ENCODE measurements at regions not wholly inside any gene's neighbourhood (a gene's known extent, or its start where the extent isn't known, plus 50 kb on each side); places are given as distances from the start of the nearest gene placed in this dataset.

DNA sequence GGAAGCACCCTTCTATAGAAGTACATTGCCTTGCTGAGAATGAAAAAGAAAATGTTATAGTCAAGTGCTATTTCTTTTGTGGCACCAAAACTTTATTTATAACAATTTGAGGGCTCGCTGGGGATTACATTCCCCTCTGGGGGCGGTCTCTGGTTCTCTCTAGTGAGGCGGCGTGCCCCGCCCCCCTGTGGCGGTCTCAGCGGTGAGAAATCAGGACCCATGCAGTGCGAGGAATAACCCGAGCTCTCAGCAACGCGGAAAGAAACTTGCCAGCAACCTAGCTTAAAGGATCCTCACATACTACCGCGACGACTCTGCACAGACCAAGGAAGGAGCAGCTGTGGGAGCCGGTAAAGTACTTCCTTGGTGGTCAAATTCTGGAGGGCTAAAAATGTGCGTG, 83.4 kb upstream of the SHISA3 start:
- Histone ChIP-seq H3K36me3 (no peaks in the 10 kb centered on the region), H3K9me3 (no peaks in the 10 kb centered on the region), H3K27me3 (no peaks in the 10 kb centered on the region), H3K4me1 (no peaks in the 10 kb centered on the region), H3K4me3 (no peak overlapping the region), H3K27ac (peak overlapping the region in 1 of 4 donors; percentile 28)
- 80 to 96% methylated on average over 1 to 16 of the region's 16 CpGs for WGBS, 2 donors (ENCODE audit: low coverage in 1 of 2)
- no peak for TF ChIP-seq EP300 (IDR thresholded peaks at IDR 0.05; ENCODE audit: low read depth)
- TF ChIP-seq, protein P1, sequence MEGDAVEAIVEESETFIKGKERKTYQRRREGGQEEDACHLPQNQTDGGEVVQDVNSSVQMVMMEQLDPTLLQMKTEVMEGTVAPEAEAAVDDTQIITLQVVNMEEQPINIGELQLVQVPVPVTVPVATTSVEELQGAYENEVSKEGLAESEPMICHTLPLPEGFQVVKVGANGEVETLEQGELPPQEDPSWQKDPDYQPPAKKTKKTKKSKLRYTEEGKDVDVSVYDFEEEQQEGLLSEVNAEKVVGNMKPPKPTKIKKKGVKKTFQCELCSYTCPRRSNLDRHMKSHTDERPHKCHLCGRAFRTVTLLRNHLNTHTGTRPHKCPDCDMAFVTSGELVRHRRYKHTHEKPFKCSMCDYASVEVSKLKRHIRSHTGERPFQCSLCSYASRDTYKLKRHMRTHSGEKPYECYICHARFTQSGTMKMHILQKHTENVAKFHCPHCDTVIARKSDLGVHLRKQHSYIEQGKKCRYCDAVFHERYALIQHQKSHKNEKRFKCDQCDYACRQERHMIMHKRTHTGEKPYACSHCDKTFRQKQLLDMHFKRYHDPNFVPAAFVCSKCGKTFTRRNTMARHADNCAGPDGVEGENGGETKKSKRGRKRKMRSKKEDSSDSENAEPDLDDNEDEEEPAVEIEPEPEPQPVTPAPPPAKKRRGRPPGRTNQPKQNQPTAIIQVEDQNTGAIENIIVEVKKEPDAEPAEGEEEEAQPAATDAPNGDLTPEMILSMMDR (IDR thresholded peaks at IDR 0.05) = no peak
- TF ChIP-seq POLR2A (IDR thresholded peaks at IDR 0.05) = no peak
- TF ChIP-seq POLR2AphosphoS5 (IDR thresholded peaks at IDR 0.05) = no peak
- intact Hi-C loops (cut with DNase I; ENCODE audit: low total_unique reads) = no loop called here
- DNase-seq = no peak
- in situ Hi-C loops (cut with MboI; ENCODE audit: low pct_ligation_motif_present in 1 of 4, low pct_unique_long_range_greater_than_20kb in 1 of 4, low sequenced_read_pairs in 3 of 4) = no loop called here

DNA sequence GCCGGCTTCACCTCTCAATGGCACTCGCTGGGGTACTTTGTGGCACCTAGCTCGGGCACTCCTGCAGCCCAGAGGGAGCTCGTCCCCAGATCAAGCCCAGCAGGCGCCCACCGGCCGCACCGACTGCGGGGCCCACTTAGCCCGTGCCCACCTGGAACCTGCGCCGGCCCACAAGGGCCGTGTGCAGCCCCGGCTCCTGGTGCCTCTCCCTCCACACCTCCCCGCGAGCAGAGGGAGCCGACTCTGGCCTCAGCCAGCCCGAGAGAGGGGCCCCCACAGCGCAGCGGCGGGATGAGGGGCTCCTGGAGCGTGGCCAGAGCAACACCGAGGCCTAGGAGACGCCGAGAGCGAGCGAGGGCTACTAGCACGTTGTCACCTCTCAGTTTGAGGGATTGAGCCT, 82.1 kb upstream of the SHISA3 start:
- Histone ChIP-seq H3K4me3 (no peak overlapping the region), H3K36me3 (no peaks in the 10 kb centered on the region), H3K9me3 (no peaks in the 10 kb centered on the region), H3K27ac (no peak overlapping the region), H3K27me3 (no peaks in the 10 kb centered on the region), H3K4me1 (no peaks in the 10 kb centered on the region)
- in situ Hi-C loops (cut with MboI; ENCODE audit: low pct_ligation_motif_present in 1 of 4, low pct_unique_long_range_greater_than_20kb in 1 of 4, low sequenced_read_pairs in 3 of 4) (no loop called here), intact Hi-C loops (cut with DNase I; ENCODE audit: low total_unique reads) (no loop called here)
- DNase-seq = no peak
- WGBS, 2 donors (ENCODE audit: low coverage in 1 of 2) = 90 to 92% methylated on average over 7 to 28 of the region's 28 CpGs
- no peak for TF ChIP-seq POLR2A (IDR thresholded peaks at IDR 0.05)
- TF ChIP-seq, protein P1 (IDR thresholded peaks at IDR 0.05) = no peak
- no peak for TF ChIP-seq EP300 (IDR thresholded peaks at IDR 0.05; ENCODE audit: low read depth)
- no peak for TF ChIP-seq POLR2AphosphoS5 (IDR thresholded peaks at IDR 0.05)

DNA sequence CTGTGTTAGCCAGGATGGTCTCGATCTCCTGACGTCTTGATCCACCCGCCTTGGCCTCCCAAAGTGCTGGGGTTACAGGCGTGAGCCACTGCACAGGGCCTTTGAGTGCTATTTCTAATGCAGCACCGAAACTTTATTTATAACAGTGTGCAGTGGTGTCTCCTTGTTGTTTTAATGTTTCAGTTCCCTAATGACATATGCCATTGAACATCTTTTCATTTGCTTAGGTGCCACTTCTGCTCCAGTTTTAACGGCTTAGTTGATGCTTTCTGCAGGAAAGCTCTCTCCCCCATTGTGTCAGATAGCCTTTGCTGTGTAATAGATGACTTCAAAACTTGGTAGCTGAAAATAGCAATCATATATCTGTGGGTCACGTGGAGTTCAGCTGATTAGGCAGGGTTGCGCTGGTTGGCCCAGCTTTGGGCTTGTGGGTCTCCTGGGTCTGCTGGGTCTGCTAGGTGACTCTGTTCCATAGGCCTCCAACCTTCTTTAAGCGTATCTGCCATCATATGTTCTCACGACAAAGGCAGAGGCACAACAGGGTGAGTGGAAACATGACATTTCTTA, 76.4 kb upstream of the SHISA3 start:
- TF ChIP-seq EP300 (IDR thresholded peaks at IDR 0.05; ENCODE audit: low read depth) (no peak), POLR2AphosphoS5 (IDR thresholded peaks at IDR 0.05) (no peak), POLR2A (IDR thresholded peaks at IDR 0.05) (no peak)
- TF ChIP-seq, protein P1 (IDR thresholded peaks at IDR 0.05) = no peak
- in situ Hi-C loops (cut with MboI; ENCODE audit: low pct_ligation_motif_present in 1 of 4, low pct_unique_long_range_greater_than_20kb in 1 of 4, low sequenced_read_pairs in 3 of 4) = no loop called here

DNA sequence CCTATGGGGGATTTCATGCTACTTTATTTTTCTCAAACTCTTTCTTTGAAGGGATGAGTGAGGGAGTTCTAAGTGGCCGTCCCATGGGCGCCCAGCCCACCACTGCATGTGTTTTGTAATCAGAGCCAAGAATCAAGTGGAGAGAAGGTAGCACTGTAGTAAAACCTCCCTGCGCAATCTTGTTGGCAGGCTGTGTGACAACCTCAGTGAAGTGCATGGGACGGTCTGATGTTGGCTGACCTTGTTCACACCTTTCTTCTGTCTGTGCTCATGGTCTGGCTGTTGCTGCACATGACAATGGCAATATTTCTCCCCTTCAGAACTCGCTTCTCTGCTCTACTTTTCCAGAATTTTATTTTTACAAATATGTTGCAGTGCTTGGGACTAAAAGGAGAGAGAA, 71.2 kb upstream of the SHISA3 start:
- H3K36me3 ChIP-seq = no peaks in the 10 kb centered on the region
- H3K27me3 ChIP-seq = no peaks in the 10 kb centered on the region
- WGBS, 2 donors (ENCODE audit: low coverage in 1 of 2) = 72 to 77% methylated on average over 5 of the region's 5 CpGs
- DNase-seq = no peak
- in situ Hi-C loops (cut with MboI; ENCODE audit: low pct_ligation_motif_present in 1 of 4, low pct_unique_long_range_greater_than_20kb in 1 of 4, low sequenced_read_pairs in 3 of 4) = no loop called here
- TF ChIP-seq, protein P1 (IDR thresholded peaks at IDR 0.05) = no peak
- no peak for TF ChIP-seq POLR2AphosphoS5 (IDR thresholded peaks at IDR 0.05)
- TF ChIP-seq POLR2A (IDR thresholded peaks at IDR 0.05) = no peak
- TF ChIP-seq EP300 (IDR thresholded peaks at IDR 0.05; ENCODE audit: low read depth) = no peak
- no peak overlapping the region for H3K4me3 ChIP-seq
- H3K4me1 ChIP-seq = peaks cover 0 to 4% (median under 1%) of the 10 kb centered on the region in 4 donors
- H3K27ac ChIP-seq = no peak overlapping the region
- no peaks in the 10 kb centered on the region for H3K9me3 ChIP-seq
- intact Hi-C loops (cut with DNase I; ENCODE audit: low total_unique reads) = no loop called here

More for the DNA sequence above, 76.4 kb upstream of the SHISA3 start:
- DNase-seq = no peak
- Histone ChIP-seq H3K36me3 (no peaks in the 10 kb centered on the region), H3K27me3 (no peaks in the 10 kb centered on the region), H3K4me1 (no peaks in the 10 kb centered on the region), H3K27ac (no peak overlapping the region), H3K4me3 (no peak overlapping the region), H3K9me3 (no peaks in the 10 kb centered on the region)
- intact Hi-C loops (cut with DNase I; ENCODE audit: low total_unique reads) = no loop called here
- WGBS, 2 donors (ENCODE audit: low coverage in 1 of 2) = 60 to 74% methylated on average over 1 to 10 of the region's 10 CpGs

All from transverse colon (tissue), 4 donors.